ENCODE measurements at regions not wholly inside any gene's neighbourhood (a gene's known extent, or its start where the extent isn't known, plus 50 kb on each side); places are given as distances from the start of the nearest gene placed in this dataset.
"Not testable (repeated sequence)": the region's sequence is repeated elsewhere in the genome, so short reads cannot be mapped to it uniquely, and the experiment has no call there.

DNA sequence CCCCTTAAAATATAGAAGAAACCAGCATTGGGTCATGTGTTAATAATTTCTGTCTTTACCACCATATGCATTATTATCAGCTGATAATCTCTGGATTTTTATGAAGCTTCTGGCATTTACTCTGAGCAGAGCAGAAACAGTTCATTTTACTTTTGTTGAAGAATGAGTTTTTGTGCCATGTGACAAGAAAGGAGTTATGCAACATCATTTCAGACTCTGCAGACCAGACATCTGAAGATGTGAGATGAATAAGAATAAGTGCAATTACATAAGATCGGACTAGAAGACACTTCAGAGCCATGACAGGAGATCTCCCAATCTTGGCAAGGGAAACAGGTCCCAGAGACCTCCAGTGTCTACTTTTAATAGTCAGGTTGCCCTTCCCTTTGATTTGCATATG, 869.4 kb upstream of the VRK2 start:
- DNase-seq (ENCODE audit: low spot score) = no peak

- DNase-seq (ENCODE audit: low spot score) = no peak
Observed at GRCh38 chr2:57180042-57180567, 866.5 kb upstream of the VRK2 start.

DNA sequence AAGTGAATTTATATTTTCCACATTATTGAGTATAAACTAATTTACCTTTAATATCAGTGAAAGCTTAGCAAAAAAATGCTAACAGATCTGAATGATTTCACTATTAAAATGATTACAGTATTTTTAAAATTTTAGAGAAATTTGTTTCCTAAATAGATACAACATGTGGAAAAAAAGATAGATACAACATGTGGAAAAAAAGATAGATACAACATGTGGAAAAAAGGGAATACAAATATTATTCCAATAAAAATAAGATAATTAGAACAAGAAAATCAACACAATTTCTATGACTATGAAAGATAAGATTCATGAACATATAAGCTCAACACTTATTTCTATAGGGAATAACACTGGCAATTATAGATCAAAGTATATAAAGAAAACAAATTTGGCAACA, 865.9 kb upstream of the VRK2 start:
- no peak for DNase-seq (ENCODE audit: low spot score)

DNA sequence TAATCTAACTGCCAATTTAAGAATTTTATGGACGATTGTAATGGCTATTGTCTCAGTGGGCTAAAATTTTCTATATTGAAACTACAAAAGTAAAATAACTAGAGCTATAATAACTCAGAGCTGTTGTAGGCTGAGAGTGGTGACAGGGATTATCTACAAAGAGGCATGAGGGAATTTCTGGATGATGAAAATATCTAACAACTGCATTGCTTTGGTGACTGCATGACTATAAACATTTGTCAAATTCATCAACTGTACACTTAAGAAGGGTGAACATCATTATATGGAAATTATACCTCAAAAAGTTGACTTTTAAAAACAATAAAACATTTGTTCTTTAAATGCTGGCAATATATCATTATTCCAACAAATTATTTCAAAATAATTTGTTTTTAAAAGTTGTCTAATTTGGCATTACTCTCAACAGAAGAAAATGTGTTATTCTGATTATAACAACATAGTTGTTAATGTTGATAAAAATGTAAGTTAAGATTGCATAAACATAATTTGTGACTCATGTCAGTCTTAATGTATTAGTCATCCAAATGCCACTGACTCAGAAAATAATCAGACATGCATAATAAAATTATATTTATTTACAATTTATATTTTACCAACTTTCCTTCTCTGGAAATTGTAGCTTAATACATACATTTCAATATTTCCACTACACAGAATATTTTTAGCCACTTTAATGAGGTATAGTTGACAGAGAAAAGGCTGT, 865.1 kb upstream of the VRK2 start:
- no peak for DNase-seq (ENCODE audit: low spot score)

GRCh38 chr2:57182916-57183315, 863.7 kb upstream of the VRK2 start:
- DNase-seq (ENCODE audit: low spot score) = no peak

GRCh38 chr2:57185568-57185967, 861.0 kb upstream of the VRK2 start:
- DNase-seq (ENCODE audit: low spot score) = no peak

- no peak for DNase-seq (ENCODE audit: low spot score)
Observed at GRCh38 chr2:57190007-57190406, 856.6 kb upstream of the VRK2 start.

DNA sequence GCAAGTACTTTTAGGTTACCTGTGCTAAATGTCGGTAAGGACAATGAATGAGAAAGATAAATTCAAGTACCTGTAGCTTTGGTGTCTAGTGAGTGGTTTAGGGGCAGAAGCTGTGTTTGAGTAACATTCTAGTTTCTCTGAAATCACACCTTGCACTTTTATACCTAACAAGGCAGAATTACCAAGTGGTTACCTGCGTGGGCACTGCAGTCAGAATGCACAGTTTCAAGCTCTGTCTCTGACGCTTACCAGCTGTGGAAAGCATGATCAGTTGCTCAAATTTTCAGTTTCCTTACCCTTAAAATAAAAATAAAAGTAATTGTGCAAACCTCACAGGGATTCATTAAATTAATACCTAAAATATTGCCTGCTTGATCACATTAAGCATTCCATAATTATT, 846.9 kb upstream of the VRK2 start:
- DNase-seq (ENCODE audit: low spot score) = no peak

DNA sequence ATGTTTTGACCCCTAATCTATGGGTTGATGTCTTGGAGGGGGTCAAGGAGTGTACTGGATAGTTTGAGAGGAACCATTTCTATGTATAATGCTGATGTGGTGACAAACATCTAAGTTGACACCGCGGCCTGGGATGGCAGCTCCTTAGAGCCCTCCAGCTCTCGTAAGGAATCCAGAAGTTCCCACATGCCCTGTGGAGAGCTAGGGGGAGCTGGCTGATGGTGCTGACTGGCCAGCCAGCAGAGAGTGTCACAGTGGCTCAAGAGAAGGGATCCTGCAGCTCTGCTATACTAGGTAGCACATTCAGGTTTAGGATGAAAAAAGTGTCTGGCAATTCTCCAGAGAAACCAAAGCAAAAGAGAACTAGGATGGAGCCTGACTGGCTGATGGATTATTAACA, 842.2 kb upstream of the VRK2 start:
- no peak for DNase-seq (ENCODE audit: low spot score)

- DNase-seq (ENCODE audit: low spot score) = no peak
Observed at GRCh38 chr2:57205241-57205640, 841.4 kb upstream of the VRK2 start.

GRCh38 chr2:57207191-57207590, 839.4 kb upstream of the VRK2 start:
- DNase-seq (ENCODE audit: low spot score) = no peak

DNA sequence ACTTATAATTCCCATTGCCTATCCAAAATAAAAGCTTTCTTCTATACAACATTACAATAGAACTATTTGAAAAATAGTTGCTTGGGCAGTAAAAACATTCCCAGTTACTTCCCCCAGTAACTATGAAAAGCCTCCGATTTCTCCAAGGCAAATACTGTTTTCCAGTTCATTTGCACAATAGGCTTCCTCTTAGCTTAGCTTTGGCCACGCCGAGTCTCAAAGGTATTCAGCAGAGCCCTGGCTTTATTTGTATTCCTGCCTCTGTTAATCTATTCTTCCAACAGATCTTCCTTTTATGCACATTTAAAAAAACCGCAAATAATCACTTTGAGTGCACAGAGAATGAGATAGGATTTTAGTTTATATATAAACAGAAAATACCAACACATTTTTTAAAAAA, 836.8 kb upstream of the VRK2 start:
- no peak for DNase-seq (ENCODE audit: low spot score)

DNA sequence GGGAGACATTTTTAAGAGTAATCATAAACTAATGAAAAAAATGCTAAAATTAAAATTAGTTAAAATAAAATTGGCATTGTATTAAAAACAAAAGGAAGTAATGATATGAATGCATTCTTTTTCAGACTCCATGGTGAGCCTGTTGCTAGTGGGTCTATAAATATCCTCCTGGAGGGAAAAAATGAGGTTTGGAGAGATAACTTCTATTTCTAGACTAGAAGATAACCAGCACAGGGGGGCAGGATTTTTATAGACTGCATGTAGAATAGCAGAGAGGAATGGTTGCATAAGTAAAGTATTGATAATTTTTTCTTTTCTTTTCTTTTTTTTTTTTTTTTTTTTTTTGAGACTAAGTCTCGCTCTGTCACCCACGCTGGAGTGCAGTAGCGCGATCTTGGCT, 835.8 kb upstream of the VRK2 start:
- no peak for DNase-seq (ENCODE audit: low spot score)

DNA sequence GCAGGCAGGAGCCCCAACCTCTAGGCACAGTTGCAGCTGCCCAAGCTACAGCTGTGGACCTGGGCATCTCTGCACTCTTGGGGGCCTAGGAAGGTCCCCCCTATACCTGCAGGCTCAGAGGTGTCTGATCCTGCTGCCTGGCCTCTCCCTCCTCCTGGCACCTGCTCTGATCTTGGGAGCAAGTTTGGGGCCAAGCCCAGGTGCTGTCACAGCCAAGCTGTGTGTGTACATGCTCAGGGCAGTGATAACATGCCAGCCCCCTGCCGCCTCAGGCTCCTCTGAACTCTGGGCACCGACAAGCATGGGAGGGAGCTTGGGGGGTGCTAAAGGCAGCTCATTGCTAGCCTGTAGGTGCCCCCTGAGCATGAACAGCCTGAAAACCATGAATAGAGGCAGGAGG, 829.6 kb upstream of the VRK2 start:
- DNase-seq (ENCODE audit: low spot score) = no peak

- DNase-seq (ENCODE audit: low spot score) = no peak
Observed at GRCh38 chr2:57218206-57218605, 828.4 kb upstream of the VRK2 start.

GRCh38 chr2:57229706-57230105, 816.9 kb upstream of the VRK2 start:
- not testable (repeated sequence) for DNase-seq (ENCODE audit: low spot score)

DNA sequence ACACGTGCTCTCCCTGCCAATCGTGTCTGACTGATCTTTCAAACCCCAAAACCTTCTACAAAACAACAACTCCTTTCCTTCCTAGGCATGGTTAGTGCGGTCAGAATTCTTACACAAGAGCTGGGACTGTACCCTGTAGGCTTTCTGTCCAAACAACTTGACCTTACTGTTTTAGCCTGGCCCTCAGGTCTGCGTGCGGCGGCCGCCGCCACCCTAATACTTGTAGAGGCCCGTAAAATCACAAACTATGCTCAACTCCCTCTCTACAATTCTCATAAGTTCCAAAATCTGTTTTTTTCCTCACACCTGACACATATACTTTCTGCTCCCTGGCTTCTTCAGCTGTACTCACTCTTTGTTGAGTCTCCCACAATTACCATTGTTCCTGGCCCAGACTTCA, 814.3 kb upstream of the VRK2 start:
- DNase-seq (ENCODE audit: low spot score) = not testable (repeated sequence)

DNA sequence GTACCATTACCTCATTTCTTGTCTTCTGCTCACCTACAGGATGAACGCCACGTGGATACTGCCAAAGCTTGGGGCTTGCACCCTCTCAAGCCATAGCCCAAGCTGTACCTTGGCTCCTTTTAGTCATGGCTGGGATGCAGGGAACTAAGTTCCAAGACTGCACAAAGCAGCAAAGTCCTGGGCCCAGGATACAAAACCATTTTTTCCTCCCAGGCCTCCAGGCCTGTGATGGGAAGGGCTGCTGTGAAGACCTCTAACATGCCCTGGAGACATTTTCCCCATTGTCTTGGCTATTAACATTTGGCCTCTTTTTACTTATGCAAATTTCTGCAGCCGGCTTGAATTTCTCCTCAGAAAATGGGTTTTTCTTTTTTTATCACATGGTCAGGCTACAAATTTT, 795.1 kb upstream of the VRK2 start:
- not testable (repeated sequence) for DNase-seq (ENCODE audit: low spot score)

- DNase-seq (ENCODE audit: low spot score) = not testable (repeated sequence)
Observed at GRCh38 chr2:57276408-57276807, 770.2 kb upstream of the VRK2 start.

DNA sequence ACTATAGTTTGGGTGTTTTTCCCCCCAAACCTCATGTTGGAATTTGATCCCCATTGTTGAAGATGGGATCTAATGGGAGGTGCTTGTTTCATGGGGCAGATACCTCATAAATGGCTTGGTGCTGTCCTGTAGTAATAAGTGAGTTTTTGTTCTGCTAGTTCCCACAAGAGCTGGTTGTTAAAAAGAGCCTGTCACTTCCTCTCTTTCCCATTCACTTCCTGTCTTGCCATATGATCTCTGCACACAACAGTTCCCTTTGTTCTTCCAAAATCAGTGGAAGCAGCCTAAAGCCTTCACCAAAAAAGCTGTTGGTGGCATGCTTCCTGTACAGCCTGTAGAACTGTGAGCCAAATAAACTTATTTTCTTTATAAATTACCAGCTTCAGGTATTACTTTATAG, 768.2 kb upstream of the VRK2 start:
- no peak for DNase-seq (ENCODE audit: low spot score)

DNA sequence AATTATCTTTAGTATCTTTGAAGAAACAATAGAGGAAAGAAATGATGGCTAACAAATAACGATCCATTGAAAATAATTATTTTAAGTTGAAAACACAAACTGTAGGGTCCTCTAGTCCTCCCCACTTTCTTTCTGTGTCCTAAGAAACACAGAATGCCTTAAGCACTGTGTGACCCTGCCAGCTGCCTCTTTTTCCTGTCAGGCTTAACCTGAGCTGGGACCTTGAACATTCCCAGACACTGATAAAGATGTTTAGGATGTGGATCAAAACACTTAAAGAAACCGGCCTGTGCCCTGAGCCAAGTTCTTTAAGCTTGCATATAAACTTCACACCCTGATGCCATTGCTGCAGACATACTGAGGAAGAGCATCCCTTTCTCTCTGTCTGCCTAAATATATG, 755.4 kb upstream of the VRK2 start:
- no peak for DNase-seq (ENCODE audit: low spot score)

- no peak for DNase-seq (ENCODE audit: low spot score)
Observed at GRCh38 chr2:57296795-57297517, 749.6 kb upstream of the VRK2 start.

DNA sequence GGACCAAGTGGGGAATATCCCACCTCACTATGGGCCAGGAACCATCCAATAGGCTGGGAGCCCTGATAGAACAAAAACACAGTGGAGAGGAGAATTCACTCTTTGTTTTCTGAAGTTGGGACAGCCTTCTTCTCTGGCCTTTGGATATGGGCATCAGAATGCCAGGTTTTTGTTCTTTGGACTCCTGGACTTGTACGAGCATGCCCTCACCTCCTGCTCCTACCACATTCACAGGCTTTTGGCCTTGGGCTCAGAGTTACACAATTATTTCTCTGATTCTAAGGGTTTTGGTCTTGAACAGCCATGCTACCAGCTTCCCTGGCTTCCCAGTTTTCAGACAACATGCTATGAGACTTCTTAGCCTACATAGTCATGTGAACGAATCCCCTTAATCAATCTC, 732.9 kb upstream of the VRK2 start:
- DNase-seq (ENCODE audit: low spot score) = no peak

- no peak for DNase-seq (ENCODE audit: low spot score)
Observed at GRCh38 chr2:57314682-57315081, 731.9 kb upstream of the VRK2 start.

Measured in hematopoietic multipotent progenitor cell treated with erythropoietin and hydrocortisone succinate and interleukin-3 and kit ligand, for 17 days (in vitro differentiated cells).